ENCODE measurements at regions not wholly inside any gene's neighbourhood (a gene's known extent, or its start where the extent isn't known, plus 50 kb on each side); places are given as distances from the start of the nearest gene placed in this dataset.

DNA sequence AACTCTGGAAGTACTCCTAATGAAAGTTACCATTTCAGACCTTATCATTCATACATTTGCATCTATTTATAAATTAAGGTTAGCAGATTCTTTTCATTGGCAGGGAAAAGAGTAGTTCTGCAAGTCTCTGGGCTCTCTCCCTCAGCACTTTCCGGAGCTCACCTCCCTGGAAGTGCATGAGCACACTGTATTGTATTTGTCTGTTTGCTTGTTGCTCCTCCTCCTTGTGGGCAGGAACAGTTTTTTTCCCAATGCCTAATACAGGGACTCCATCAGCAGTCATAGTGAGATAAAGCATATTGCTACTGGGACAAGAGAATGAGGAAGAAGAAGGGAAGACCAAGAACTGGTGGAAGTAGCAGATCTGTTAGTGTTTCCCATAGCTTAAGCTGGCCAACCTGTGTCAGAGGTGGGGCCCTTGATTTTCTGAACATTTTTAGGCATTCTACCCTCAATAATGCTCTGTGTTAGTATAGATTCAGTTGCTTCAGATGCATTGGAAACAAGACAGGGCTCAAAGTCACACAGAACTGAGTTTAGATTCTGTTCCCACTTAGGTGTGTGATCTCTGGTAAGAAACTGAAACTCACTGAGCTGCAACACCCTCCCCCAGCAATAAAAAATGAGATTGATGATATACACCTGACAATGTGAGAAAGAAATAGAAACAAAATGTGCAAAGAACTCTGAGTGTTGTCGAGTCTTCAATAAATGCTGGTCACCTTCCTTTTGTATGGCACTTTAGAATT lies 407.8 kb downstream of the TUSC7 start:
- no peaks in the 10 kb centered on the region for H3K27me3 Mint-ChIP-seq (ENCODE audit: unreplicated experiment)
- H3K36me3 Mint-ChIP-seq (ENCODE audit: low read depth, unreplicated experiment): no peaks in the 10 kb centered on the region
- TF ChIP-seq CTCF (IDR thresholded peaks at IDR 0.05; ENCODE audit: unreplicated experiment): no peak
- no peak overlapping the region for H3K4me3 Mint-ChIP-seq (ENCODE audit: unreplicated experiment)
- H3K4me1 Mint-ChIP-seq (ENCODE audit: unreplicated experiment): peaks cover 2% of the 10 kb centered on the region
- no peak overlapping the region for H3K27ac Mint-ChIP-seq (ENCODE audit: unreplicated experiment)
- H3K9me3 Mint-ChIP-seq (ENCODE audit: unreplicated experiment): no peaks in the 10 kb centered on the region
- DNase-seq (ENCODE audit: low spot score): no peak

DNA sequence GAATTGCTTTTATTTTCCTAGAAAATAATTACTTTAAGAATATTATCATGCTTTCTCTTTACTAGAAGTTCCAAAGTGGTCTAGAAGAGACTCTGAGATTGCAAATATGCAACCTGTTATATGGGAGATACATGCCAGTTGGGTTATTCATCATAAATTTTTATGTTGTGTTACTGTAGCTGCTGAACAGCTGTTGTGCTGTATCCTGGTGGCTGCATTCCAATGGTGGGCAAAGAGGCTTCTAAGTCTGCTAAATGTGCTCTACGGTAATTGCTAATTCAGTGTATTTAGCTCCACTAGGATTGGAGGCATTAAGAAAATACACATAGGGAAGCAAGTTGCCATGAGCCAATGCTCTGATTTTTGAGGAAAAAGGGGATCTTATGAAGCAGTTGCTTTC lies 409.0 kb downstream of the TUSC7 start:
- Mint-ChIP-seq H3K27me3 (ENCODE audit: unreplicated experiment) (no peaks in the 10 kb centered on the region), H3K36me3 (ENCODE audit: low read depth, unreplicated experiment) (no peaks in the 10 kb centered on the region), H3K27ac (ENCODE audit: unreplicated experiment) (no peak overlapping the region), H3K4me3 (ENCODE audit: unreplicated experiment) (no peak overlapping the region), H3K4me1 (ENCODE audit: unreplicated experiment) (peaks cover 2% of the 10 kb centered on the region), H3K9me3 (ENCODE audit: unreplicated experiment) (no peaks in the 10 kb centered on the region)
- no peak for TF ChIP-seq CTCF (IDR thresholded peaks at IDR 0.05; ENCODE audit: unreplicated experiment)
- DNase-seq (ENCODE audit: low spot score): no peak

- no peak overlapping the region for H3K4me3 Mint-ChIP-seq (ENCODE audit: unreplicated experiment)
- no peak overlapping the region for H3K27ac Mint-ChIP-seq (ENCODE audit: unreplicated experiment)
- H3K9me3 Mint-ChIP-seq (ENCODE audit: unreplicated experiment): no peaks in the 10 kb centered on the region
Observed at GRCh38 chr3:117120014-117120413, 410.4 kb downstream of the TUSC7 start.

GRCh38 chr3:117122609-117123008 lies 413.0 kb downstream of the TUSC7 start:
- no peak for TF ChIP-seq CTCF (IDR thresholded peaks at IDR 0.05; ENCODE audit: unreplicated experiment)
- H3K27ac Mint-ChIP-seq (ENCODE audit: unreplicated experiment): no peak overlapping the region
- H3K4me1 Mint-ChIP-seq (ENCODE audit: unreplicated experiment): no peaks in the 10 kb centered on the region

More at GRCh38 chr3:117120014-117120413, 410.4 kb downstream of the TUSC7 start:
- no peak for DNase-seq (ENCODE audit: low spot score)
- H3K36me3 Mint-ChIP-seq (ENCODE audit: low read depth, unreplicated experiment): no peaks in the 10 kb centered on the region
- TF ChIP-seq CTCF (IDR thresholded peaks at IDR 0.05; ENCODE audit: unreplicated experiment): no peak
- H3K27me3 Mint-ChIP-seq (ENCODE audit: unreplicated experiment): no peaks in the 10 kb centered on the region
- peaks cover 2% of the 10 kb centered on the region for H3K4me1 Mint-ChIP-seq (ENCODE audit: unreplicated experiment)

GRCh38 chr3:117126460-117126859 lies 416.9 kb downstream of the TUSC7 start:
- no peak for TF ChIP-seq CTCF (IDR thresholded peaks at IDR 0.05; ENCODE audit: unreplicated experiment)
- H3K27me3 Mint-ChIP-seq (ENCODE audit: unreplicated experiment): no peaks in the 10 kb centered on the region
- no peaks in the 10 kb centered on the region for H3K36me3 Mint-ChIP-seq (ENCODE audit: low read depth, unreplicated experiment)
- H3K9me3 Mint-ChIP-seq (ENCODE audit: unreplicated experiment): no peaks in the 10 kb centered on the region
- DNase-seq (ENCODE audit: low spot score): no peak
- no peak overlapping the region for H3K4me3 Mint-ChIP-seq (ENCODE audit: unreplicated experiment)
- no peaks in the 10 kb centered on the region for H3K4me1 Mint-ChIP-seq (ENCODE audit: unreplicated experiment)
- no peak overlapping the region for H3K27ac Mint-ChIP-seq (ENCODE audit: unreplicated experiment)

More at GRCh38 chr3:117122609-117123008, 413.0 kb downstream of the TUSC7 start:
- Mint-ChIP-seq H3K27me3 (ENCODE audit: unreplicated experiment) (no peaks in the 10 kb centered on the region), H3K36me3 (ENCODE audit: low read depth, unreplicated experiment) (no peaks in the 10 kb centered on the region), H3K4me3 (ENCODE audit: unreplicated experiment) (no peak overlapping the region), H3K9me3 (ENCODE audit: unreplicated experiment) (no peaks in the 10 kb centered on the region)
- DNase-seq (ENCODE audit: low spot score): no peak
